SK-N-DZ (cell line): ENCODE measurements at regions not wholly inside any gene's neighbourhood (a gene's known extent, or its start where the extent isn't known, plus 50 kb on each side); places are given as distances from the start of the nearest gene placed in this dataset.
"Not testable (repeated sequence)": the region's sequence is repeated elsewhere in the genome, so short reads cannot be mapped to it uniquely, and the experiment has no call there.

Experiments
- DNase-seq: peaks from one replicate; pipeline ENCODE4 v3.0.0-alpha.2; 2015; ENCODE audit warnings: low spot score

DNA sequence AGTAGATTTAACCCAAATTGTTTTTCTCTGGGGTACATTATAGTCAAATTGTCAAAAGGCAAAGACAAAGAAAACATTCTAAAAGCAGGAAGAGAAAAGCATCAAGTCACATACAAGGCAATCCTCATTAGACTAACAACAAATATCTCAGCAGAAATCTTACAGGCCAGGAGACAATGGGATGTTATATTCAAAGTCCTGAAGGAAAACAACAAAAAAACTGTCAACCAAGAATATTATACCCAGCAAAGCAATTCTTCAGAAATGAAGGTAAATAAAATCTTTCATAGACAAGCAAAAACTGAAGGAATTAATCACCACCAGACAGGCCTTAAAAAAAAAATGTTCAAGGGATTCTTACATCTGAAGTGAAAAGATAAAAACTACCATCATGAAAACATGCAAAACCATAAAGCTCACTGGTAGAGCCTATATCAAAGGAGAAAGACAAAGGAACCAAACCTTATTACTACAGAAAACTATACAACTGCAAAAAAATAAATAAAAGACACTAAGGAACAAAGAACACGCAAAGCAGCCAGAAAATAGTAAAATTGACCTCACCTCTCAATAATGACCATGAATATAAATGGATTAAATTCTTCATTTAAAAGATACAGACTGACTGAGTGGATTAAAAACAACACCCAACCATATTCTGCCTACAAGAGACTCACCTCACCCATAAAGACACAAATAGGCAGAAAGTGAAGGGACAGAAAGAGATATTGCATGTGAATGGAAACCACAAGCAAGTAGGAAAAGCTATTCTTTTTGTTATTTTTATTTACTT, 113.8 kb upstream of the ZC3H11B start:
- no peak for DNase-seq

DNA sequence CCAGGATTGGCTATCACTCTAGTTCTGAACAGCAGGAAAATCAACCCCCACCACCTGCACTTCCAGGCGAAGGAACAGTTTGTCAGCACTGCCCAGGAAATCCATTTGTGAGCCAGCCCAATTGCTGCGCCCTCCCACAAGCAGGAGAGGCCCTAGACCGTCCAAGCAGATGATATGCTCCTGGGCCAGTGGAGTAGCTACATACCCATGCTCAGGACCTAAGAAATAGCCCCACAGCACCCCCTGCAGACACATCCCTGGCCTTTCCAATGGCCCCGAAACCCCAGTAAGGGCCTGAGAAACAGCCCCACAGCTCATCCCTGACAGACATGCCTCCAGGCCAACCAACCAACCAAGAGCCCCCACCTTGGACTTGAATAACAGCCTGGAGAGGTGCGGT, 111.5 kb upstream of the ZC3H11B start:
- DNase-seq: no peak

DNA sequence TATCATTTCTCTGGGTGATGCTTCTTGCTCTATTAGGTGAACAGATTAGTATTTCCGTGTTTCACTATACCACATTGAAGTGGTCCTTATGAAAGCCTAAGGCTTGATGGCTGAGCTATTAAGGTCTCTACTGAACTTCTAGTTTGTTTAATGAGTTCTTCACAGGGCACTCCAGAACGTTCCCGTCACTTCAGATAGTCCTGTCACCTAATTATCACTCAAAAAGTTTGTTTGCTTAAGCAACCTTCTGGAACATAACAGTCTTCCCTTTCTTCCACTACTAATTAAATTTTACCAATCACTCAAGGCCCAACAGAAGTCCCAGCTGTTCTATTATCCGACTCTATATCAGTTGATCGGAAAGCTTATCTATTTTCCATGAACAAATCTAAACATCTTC, 104.6 kb upstream of the ZC3H11B start:
- DNase-seq: no peak

DNA sequence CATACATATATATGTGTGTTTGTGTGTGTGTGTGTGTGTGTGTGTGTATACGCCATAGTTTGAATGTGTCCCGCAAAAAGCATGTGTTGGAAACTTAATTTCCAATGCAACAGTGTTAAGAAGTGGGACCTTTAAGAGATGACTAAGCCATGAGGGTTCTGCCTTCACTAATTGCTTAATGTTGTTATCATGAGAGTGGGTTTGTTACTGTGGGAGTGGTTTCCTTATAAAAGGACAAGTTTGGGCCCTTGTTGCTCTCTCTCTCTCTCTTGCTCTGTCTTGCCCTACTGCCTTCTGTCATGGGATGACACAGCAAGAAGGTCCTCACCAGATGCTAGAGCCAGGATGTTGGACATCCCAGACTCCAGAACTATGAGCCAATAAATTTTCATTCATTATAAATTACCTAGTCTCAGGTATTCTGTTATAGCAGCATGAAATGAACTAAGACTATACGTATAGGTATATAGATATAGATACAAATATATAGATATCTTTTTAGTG, 103.8 kb upstream of the ZC3H11B start:
- no peak for DNase-seq

DNA sequence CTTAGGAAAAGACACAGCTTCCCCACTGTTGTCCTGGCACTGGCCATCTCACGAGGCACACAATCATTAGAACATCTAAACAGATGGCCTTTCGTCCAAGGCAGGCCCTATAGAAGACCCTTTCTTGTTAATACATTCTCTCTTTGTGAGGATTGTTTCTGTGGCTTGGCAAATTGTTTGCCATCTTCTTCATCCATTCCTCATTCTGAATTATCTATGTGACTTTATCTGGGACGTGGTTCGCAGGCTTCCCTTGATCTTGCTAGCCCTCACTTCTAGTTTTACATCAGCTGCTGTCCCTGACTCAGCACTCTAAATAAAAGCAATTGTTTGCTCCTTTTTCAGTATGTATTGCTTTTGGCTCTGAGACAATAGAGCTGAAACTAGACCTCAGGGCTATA, 101.1 kb upstream of the ZC3H11B start:
- no peak for DNase-seq

DNA sequence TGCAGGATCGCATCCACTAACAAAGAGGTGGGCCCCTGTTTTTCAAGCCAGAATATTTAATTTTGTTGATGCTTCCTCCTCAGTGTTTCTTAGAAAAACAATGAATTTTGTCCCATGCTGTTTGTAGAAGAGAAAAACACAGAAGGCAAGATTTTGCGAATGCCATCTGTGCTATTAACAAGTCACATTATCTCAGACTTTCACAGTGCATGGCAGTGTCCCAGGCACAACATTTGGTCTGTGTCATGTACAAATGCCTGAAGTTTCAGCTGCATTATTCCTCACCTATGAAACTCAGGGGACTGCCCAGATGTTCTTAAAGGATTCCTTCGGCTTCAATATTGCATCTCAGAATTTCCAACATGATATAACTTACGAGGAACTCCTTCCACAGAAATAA, 99.6 kb upstream of the ZC3H11B start:
- DNase-seq: no peak

DNA sequence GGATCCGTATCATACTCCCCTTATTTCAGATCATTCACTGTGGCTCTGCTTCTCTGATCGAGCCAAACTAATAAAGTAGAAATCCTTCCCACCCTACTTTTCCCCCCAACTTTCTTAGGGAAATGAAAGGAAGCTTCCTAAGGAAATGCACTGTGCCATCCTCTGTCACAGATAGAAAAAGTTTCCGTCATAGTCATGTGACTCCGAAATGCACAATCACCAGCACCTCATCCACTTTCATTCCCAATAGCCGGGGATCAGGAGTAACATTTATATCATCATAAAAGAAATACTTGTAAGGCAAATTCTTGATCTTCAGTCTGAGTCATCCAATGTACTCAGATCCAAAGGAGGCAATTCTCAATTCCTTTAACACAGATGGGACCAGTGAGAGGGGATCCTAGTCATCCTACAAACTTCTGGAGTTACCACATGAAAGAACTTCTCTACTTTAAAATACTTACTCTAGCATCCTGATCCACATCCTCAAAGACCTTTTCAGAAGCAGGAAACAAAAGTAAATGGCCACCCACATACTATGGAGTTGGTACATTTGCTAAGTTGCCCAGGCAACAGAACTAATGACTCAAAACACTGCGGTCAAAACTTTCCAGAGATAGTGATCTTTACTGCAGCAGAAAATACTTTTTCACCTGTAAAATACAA, 97.8 kb upstream of the ZC3H11B start:
- DNase-seq: no peak

DNA sequence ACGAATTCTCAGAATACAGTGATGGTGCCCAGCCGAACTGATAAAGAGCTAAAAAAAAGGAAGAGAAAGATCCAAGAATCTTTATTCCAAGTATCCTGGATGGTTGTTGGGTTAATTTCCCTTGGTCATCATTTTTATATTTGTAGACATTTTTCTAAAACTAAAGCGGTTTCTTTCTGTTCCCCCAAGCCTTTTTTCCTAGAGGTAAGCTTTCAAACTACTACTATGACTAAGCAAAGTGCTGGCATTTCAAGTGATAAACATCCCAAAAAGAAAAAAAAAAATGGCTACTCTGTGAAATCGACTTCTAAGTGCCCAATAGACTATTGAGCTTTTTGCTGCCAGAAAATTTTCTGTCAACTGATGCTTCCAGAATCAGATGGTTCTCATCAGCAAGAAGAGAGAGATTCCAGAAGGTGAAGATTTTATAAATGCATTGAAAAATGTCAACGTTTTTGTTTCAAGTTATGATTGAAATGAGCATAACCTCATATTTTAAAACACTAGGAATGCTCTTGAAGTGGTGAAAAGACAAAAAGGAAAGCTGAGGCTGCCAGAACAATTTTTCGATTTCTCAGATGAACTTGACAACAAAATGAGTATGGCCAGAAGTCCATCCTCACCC, 96.1 kb upstream of the ZC3H11B start:
- no peak for DNase-seq

DNA sequence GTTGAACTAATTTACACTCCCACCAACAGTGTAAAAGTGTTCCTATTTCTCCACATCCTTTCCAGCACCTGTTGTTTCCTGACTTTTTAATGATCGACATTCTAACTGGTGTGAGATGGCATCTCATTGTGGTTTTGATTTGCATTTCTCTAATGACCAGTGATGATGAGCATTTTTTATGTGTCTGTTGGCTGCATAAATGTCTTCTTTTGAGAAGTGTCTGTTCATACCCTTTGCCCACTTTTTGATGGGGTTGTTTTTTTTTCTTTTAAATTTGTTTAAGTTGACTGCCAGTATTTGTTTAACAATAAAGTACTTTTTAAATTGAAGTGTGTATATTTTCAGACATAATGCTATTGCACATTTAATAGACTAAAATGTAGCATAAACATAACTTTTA, 95.0 kb upstream of the ZC3H11B start:
- not testable (repeated sequence) for DNase-seq

DNA sequence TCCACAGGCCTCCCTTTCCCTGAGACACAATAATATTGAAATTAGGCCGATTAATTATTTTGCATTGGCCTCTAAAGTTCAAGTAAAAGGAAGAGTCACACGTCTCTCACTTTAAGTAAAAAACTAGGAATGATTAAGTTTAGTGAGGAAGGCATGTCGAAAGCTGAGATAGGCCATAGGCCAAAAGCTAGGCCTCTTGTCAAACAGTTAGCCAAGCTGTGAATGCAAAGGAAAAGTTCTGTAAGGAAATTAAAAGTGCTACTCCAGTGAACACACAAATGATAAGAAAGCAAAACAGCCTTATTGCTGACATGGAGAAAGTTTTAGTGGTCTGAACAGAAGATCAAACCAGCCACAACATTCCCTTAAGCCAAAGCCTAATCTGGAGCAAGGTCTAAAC, 91.4 kb upstream of the ZC3H11B start:
- DNase-seq: not testable (repeated sequence)

DNA sequence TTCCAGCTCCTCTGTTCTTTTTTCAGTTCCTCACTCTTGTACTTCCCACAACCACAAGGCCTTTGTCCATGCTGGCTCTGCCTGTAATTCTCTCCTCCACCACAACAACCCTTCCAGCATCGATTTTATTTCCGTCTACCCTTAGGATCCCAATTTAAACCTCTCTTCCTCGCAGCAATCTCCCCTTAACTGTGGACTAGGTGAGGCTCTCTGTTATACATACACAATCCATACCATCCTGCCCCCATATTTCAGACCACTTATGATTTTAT, 90.4 kb upstream of the ZC3H11B start:
- DNase-seq: no peak

DNA sequence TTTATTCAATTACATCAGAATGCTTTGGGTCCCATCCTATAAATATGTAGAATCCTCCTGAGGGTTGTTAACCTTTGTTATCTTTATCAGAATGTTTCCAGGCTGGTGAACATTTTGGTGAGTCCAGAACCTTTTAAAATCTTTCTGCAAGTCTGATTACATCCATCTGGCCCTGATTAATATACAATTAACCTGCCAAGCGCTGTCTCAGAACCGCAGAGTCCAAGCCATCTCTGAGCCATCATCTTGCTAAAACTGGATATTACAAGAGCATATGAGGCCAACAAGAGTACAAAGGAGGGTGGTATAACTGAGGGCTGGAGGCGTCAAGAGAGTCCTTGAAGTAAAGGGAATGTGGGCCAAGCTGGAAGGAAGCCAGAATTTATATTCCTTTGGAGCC, 88.6 kb upstream of the ZC3H11B start:
- DNase-seq: no peak

DNA sequence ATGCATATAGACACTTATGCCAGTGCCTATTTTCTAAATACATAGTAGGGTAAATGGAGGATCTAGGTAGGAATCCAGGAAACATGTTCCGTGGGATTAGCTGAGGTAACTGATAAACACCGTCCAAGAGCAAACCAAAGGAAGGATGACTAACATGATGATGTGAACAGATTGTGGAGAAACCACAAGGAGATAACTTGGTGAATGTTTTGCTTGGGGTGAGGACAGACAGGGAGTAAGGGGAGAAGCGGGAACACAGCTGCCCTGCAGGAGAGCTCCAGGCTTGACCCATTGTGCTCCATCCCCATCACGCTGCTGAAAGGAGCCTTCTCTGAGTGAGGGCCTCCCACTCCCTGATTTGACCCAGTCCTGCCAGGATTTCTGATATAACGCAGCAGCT, 87.0 kb upstream of the ZC3H11B start:
- no peak for DNase-seq

DNA sequence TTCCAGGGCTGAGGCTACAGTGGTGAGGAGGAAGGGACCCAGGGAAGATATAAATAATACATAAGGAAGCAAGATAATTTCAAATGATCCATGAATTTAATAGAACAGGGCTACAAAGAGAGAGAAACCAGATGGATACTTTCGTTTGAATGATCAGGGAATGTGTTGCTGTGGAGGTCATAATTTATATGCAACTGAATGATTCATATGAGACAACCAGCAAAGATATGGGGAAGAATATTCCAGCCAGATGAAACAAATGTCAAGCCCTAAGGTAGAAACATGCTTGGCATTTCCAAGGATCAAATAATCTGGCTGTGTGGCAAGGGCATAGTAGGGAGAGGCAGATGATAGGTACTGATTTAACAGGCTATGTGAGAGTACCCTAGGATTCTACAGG, 84.8 kb upstream of the ZC3H11B start:
- DNase-seq: no peak

DNA sequence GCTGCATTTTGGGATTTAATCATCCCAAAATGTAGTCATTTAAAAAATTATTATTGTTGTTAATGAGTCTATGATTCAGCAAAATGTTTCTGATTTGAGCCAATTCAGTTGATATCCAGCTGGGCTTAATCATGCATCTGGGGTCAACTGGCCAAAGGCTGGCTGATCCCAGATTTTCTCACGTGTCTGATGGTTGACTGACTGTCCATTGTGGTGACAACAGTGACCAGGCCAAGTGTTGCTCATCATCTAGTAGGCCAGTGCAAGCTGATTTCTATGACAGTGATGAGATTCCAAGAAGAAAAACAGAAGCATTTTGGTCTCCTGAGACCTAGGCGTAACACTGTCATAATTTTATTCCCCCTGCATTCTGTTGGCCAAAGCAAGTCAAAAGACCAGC, 80.1 kb upstream of the ZC3H11B start:
- peak; percentile 22 for DNase-seq

DNA sequence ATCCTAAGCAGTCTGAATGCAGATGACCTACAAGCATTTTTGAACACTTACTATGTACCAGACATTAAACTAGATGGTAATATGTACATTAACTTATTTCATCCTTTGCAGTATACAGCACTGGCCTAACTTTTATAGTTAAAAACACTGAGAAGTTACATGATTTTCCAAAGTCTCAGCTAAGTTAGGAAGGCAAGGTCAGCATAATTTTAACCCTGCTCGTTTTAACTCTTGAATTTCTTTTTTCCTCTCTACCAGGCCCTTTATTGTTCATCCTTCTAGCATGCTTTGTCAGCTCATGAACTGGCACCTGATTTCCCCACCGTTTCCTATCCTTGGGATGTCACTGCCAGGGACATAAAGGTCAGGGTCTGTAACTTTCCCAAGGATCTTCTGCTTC, 76.9 kb upstream of the ZC3H11B start:
- no peak for DNase-seq

DNA sequence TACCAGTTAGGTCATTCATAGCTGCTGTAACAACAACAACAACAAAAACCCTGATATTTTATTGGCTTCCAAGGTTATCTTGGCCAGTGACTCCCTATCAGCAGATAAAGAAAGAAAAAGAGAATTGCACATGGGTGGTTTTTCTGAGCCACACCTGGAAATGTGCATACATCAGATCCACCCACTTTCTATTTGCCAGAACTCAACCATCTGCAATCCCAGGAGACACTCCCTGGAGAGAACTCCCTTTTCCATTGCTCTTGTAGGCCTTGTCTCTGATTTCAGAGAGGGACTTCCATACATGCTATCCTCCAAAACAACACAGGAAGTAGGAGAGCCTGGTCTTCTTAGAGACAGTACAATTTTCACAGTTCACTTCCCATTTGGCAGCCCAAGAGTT, 74.9 kb upstream of the ZC3H11B start:
- DNase-seq: no peak

DNA sequence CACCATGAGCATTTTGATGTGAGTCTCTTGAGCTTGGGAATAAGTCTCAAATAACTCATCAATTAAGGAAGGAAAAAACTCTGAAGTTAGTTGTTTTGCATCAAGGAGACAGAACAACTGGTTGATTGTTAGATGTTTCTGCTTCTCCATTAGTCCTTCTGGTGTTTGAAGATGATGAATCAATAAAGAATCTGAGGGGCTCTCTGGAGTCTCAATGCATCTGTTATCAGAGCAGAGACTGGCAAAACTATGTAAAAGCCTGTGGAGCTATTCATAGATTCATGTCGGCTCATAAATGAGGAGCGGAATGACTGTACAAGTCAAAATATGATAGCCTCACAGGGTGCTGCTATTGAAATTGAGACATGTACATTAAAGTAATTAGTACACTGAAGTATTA, 73.3 kb upstream of the ZC3H11B start:
- no peak for DNase-seq

DNA sequence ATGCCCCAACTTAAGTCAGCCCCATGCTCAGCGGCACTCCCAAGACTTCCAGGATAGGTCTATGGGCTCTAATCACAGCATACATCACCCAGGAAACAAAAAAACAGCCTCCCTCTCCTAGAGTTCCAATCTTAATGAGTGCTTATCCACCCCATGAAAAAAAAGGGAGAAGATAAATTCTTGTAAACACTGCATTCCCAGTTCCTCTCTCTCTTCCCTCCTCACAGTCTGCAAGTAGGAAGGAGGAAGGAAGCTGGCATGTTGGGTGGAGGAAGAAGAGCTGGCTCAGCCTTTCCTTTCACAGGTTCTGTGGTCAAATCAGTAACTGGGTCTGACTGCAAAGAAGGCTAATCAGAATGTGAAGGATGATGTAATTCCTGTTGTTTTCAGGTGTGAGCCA, 69.9 kb upstream of the ZC3H11B start:
- no peak for DNase-seq

DNA sequence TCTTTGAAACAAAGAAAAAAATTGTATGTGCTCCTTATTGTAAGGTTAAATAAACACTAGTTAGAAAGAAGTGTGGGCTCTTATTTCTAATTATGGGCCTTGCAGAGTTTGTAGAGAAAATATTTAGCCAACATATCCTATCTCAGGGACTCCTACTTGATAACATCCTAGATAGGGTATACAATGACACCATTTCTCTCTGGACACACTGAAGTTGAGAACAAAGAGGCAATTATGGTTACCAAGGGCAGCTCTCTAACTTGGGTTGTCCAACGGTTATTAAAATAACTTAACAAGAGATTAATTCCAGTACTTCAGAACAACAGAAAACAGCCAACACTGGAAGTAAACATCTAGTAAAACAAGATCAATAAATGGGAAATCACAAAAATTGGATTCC, 69.0 kb upstream of the ZC3H11B start:
- DNase-seq: no peak

DNA sequence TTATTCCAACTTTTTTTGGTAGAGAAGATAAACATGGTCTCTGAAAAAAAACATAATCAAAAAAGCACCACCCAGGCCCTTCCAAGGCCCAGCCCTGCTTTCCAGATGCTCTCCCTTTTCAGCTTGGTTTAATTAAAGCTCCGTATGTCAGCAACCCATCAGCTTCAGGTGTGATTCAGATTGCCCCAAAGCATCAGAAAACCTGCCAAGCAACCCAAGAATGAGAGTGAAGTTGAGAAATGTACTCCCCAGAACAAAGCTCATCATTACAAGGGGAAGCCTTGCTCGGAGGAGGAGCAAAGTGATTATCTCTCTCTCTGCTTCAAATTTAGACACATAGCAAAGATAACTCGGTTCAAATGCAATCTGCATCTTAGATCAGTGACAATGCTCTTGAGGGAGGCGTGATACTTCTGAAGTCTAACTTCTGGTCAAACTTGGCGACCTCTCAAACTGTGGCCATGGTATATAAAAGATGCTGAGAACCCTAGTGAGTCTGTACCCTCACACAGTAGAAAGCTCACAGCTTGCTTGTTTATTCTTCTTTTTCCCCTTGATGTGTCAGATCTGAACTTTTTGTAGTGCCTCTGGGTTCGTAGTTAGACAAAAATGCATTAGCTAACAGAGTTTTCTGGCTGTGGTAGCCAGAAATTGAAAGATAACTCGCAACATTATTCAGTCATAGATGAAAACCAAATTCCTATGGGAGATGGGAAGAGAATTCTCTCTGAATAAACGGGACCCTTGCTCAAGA, 63.3 kb upstream of the ZC3H11B start:
- DNase-seq: no peak

DNA sequence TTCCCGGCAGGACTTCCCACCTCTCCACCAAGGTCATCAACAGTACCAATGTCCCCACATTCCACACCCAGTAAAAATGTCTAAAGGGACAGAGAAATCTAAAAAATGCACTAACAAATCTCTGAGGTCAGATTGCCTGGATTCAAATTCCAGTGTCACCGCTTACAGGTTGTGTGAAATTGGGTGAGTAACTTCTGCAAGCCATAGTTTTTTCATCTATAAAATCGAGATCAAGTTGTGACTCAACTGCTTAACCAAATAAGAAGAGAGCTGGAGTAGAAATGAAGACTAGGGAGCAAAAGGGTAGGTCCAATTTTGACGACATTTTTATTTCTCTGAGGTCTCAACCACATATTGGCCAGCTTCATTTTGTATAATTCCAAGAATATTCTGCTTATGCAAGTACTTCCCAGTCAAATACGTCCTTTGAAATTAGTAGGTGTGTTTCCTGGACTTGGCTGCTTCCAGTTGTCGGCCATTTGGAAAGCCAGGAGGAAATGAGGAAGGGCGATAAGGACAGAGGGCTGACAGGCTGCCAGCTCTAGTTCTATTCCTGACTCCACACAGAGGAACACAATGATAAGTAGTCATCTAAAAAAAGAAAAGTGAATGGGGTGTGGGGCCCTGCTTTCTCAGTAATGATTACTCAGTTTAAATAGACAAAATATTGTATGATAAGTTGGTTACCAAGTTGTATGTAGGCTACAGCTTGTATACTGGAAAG, 57.7 kb upstream of the ZC3H11B start:
- no peak for DNase-seq
